ENCODE measurements at regions not wholly inside any gene's neighbourhood (a gene's known extent, or its start where the extent isn't known, plus 50 kb on each side); places are given as distances from the start of the nearest gene placed in this dataset.

GRCh38 chr2:177318613-177319012 lies 54.1 kb upstream of the NFE2L2 start:
- Histone ChIP-seq H3K4me3 (ENCODE audit: severe bottlenecking) (no peak overlapping the region), H3K4me1 (ENCODE audit: insufficient read depth, poor library complexity, severe bottlenecking) (peaks cover 36% of the 10 kb centered on the region), H3K27me3 (ENCODE audit: insufficient read depth, poor library complexity, severe bottlenecking) (no peaks in the 10 kb centered on the region), H3K36me3 (ENCODE audit: low read depth) (no peaks in the 10 kb centered on the region), H3K27ac (ENCODE audit: poor library complexity, severe bottlenecking) (no peak overlapping the region), H3K9me3 (ENCODE audit: severe bottlenecking) (no peaks in the 10 kb centered on the region)
- ATAC-seq (ENCODE audit: low read depth) (no peak), DNase-seq (ENCODE audit: low spot score) (no peak)
- TF ChIP-seq CTCF (IDR thresholded peaks at IDR 0.05; ENCODE audit: poor library complexity, severe bottlenecking), result no peak

GRCh38 chr2:177320596-177320995 lies 56.1 kb upstream of the NFE2L2 start:
- Histone ChIP-seq H3K27me3 (ENCODE audit: insufficient read depth, poor library complexity, severe bottlenecking) (no peaks in the 10 kb centered on the region), H3K4me3 (ENCODE audit: severe bottlenecking) (no peak overlapping the region), H3K27ac (ENCODE audit: poor library complexity, severe bottlenecking) (no peak overlapping the region), H3K4me1 (ENCODE audit: insufficient read depth, poor library complexity, severe bottlenecking) (peaks cover 30% of the 10 kb centered on the region), H3K36me3 (ENCODE audit: low read depth) (no peaks in the 10 kb centered on the region), H3K9me3 (ENCODE audit: severe bottlenecking) (no peaks in the 10 kb centered on the region)
- no peak for DNase-seq (ENCODE audit: low spot score)
- no peak for ATAC-seq (ENCODE audit: low read depth)
- TF ChIP-seq CTCF (IDR thresholded peaks at IDR 0.05; ENCODE audit: poor library complexity, severe bottlenecking), result no peak

GRCh38 chr2:177322801-177323261 lies 58.3 kb upstream of the NFE2L2 start:
- ATAC-seq (ENCODE audit: low read depth) (peak; percentile 94), DNase-seq (ENCODE audit: low spot score) (peak; percentile 79)
- H3K4me3 ChIP-seq (ENCODE audit: severe bottlenecking), result no peak overlapping the region

GRCh38 chr2:177324797-177325196 lies 60.3 kb upstream of the NFE2L2 start:
- Histone ChIP-seq H3K36me3 (ENCODE audit: low read depth) (no peaks in the 10 kb centered on the region), H3K4me1 (ENCODE audit: insufficient read depth, poor library complexity, severe bottlenecking) (peaks cover 29% of the 10 kb centered on the region), H3K27ac (ENCODE audit: poor library complexity, severe bottlenecking) (peak overlapping the region; percentile 50), H3K27me3 (ENCODE audit: insufficient read depth, poor library complexity, severe bottlenecking) (no peaks in the 10 kb centered on the region), H3K9me3 (ENCODE audit: severe bottlenecking) (no peaks in the 10 kb centered on the region), H3K4me3 (ENCODE audit: severe bottlenecking) (no peak overlapping the region)
- ATAC-seq (ENCODE audit: low read depth) (no peak), DNase-seq (ENCODE audit: low spot score) (no peak)
- no peak for TF ChIP-seq CTCF (IDR thresholded peaks at IDR 0.05; ENCODE audit: poor library complexity, severe bottlenecking)

More at GRCh38 chr2:177322801-177323261, 58.3 kb upstream of the NFE2L2 start:
- Histone ChIP-seq H3K27me3 (ENCODE audit: insufficient read depth, poor library complexity, severe bottlenecking) (no peaks in the 10 kb centered on the region), H3K36me3 (ENCODE audit: low read depth) (no peaks in the 10 kb centered on the region), H3K4me1 (ENCODE audit: insufficient read depth, poor library complexity, severe bottlenecking) (peaks cover 33% of the 10 kb centered on the region), H3K27ac (ENCODE audit: poor library complexity, severe bottlenecking) (peak overlapping the region; percentile 54), H3K9me3 (ENCODE audit: severe bottlenecking) (no peaks in the 10 kb centered on the region)
- peak; percentile 14 for TF ChIP-seq CTCF (IDR thresholded peaks at IDR 0.05; ENCODE audit: poor library complexity, severe bottlenecking)

- Histone ChIP-seq H3K9me3 (ENCODE audit: severe bottlenecking) (no peaks in the 10 kb centered on the region), H3K27me3 (ENCODE audit: insufficient read depth, poor library complexity, severe bottlenecking) (no peaks in the 10 kb centered on the region), H3K4me3 (ENCODE audit: severe bottlenecking) (no peak overlapping the region), H3K4me1 (ENCODE audit: insufficient read depth, poor library complexity, severe bottlenecking) (peaks cover 29% of the 10 kb centered on the region), H3K27ac (ENCODE audit: poor library complexity, severe bottlenecking) (peak overlapping the region; percentile 50), H3K36me3 (ENCODE audit: low read depth) (no peaks in the 10 kb centered on the region)
- no peak for TF ChIP-seq CTCF (IDR thresholded peaks at IDR 0.05; ENCODE audit: poor library complexity, severe bottlenecking)
- ATAC-seq (ENCODE audit: low read depth) (peak; percentile 40), DNase-seq (ENCODE audit: low spot score) (no peak)
Measured at GRCh38 chr2:177325554-177325953, 61.0 kb upstream of the NFE2L2 start.
